ENCODE measurements at regions not wholly inside any gene's neighbourhood (a gene's known extent, or its start where the extent isn't known, plus 50 kb on each side); places are given as distances from the start of the nearest gene placed in this dataset.
"Not testable (repeated sequence)": the region's sequence is repeated elsewhere in the genome, so short reads cannot be mapped to it uniquely, and the experiment has no call there.

DNA sequence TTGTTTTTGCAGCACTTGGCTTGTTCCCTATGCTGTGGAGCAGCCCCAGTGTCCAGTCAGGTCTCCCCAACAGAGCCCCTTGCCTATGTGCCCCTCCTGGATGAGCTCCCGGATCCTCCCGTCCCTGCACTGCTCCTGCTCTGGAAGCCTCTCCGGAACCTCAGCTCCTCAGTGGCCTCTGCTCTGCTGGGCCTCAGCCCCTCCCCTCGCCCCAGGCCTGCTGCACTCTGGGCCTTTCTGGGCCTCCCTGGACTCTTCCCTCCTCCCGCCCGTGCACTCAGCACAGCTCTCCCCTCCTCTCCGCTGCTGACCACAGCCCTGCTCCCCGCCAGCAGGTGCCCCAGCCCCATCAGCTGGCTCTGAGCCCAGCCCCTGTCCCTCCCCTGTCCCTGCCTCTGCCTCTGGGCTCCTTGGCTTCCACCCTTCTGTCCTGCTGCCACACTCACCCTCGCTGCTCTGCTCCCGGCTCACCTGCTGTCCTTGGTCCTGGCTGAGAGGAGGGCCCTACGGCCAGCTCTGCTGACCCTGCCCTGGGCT is 102.2 kb downstream of the TMEM121 start:
- TF ChIP-seq POLR2A (IDR thresholded peaks at IDR 0.05; ENCODE audit: low read depth, low read length); EZH2 (IDR thresholded peaks at IDR 0.05; ENCODE audit: borderline replicate concordance, low read depth, low read length, severe bottlenecking); POLR2AphosphoS5 (IDR thresholded peaks at IDR 0.05; ENCODE audit: insufficient read depth, low read depth, low read length); JUN (IDR thresholded peaks at IDR 0.05; ENCODE audit: borderline replicate concordance, insufficient read depth, insufficient read length, low read depth); FOS (IDR thresholded peaks at IDR 0.05; ENCODE audit: borderline replicate concordance, insufficient read depth, low read length): not testable (repeated sequence)
- TF ChIP-seq, protein P1, sequence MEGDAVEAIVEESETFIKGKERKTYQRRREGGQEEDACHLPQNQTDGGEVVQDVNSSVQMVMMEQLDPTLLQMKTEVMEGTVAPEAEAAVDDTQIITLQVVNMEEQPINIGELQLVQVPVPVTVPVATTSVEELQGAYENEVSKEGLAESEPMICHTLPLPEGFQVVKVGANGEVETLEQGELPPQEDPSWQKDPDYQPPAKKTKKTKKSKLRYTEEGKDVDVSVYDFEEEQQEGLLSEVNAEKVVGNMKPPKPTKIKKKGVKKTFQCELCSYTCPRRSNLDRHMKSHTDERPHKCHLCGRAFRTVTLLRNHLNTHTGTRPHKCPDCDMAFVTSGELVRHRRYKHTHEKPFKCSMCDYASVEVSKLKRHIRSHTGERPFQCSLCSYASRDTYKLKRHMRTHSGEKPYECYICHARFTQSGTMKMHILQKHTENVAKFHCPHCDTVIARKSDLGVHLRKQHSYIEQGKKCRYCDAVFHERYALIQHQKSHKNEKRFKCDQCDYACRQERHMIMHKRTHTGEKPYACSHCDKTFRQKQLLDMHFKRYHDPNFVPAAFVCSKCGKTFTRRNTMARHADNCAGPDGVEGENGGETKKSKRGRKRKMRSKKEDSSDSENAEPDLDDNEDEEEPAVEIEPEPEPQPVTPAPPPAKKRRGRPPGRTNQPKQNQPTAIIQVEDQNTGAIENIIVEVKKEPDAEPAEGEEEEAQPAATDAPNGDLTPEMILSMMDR (IDR thresholded peaks at IDR 0.05; ENCODE audit: extremely low read depth in 1 of 2, insufficient read depth in 1 of 2, low read depth in 1 of 2, low read length in 2 of 2): not testable (repeated sequence)
- TF ChIP-seq, protein P2, sequence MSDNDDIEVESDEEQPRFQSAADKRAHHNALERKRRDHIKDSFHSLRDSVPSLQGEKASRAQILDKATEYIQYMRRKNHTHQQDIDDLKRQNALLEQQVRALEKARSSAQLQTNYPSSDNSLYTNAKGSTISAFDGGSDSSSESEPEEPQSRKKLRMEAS (IDR thresholded peaks at IDR 0.05; ENCODE audit: insufficient read depth, insufficient read length): not testable (repeated sequence)

All from endothelial cell of umbilical vein (primary cell).